HG03457 (cell line): ENCODE measurements at regions not wholly inside any gene's neighbourhood (a gene's known extent, or its start where the extent isn't known, plus 50 kb on each side); places are given as distances from the start of the nearest gene placed in this dataset.

Experiments
- ATAC-seq: cut with Tn5 transposase; IDR thresholded peaks from one replicate; pipeline ENCODE4 v1.9.1; 2021; ENCODE audit warnings: moderate number of reproducible peaks; ENCODE audit not compliant: unreplicated experiment

- no peak for ATAC-seq
Measured at GRCh38 chr4:129167640-129168260, 71.8 kb downstream of the C4orf33 start.

GRCh38 chr4:129172181-129172580 lies 76.2 kb downstream of the C4orf33 start:
- no peak for ATAC-seq

- ATAC-seq, result no peak
Measured at GRCh38 chr4:129176864-129177263, 80.9 kb downstream of the C4orf33 start.

GRCh38 chr4:129179276-129179675 lies 83.3 kb downstream of the C4orf33 start:
- no peak for ATAC-seq

GRCh38 chr4:129189630-129190029 lies 93.7 kb downstream of the C4orf33 start:
- ATAC-seq, result no peak

GRCh38 chr4:129193357-129194100 lies 97.6 kb downstream of the C4orf33 start:
- no peak for ATAC-seq

GRCh38 chr4:129208481-129208880 lies 112.5 kb downstream of the C4orf33 start:
- no peak for ATAC-seq

GRCh38 chr4:129213692-129214091 lies 117.7 kb downstream of the C4orf33 start:
- no peak for ATAC-seq

- no peak for ATAC-seq
Measured at GRCh38 chr4:129218360-129218759, 122.4 kb downstream of the C4orf33 start.

GRCh38 chr4:129218897-129219296 lies 122.9 kb downstream of the C4orf33 start:
- ATAC-seq, result no peak

GRCh38 chr4:129220254-129220653 lies 124.3 kb downstream of the C4orf33 start:
- no peak for ATAC-seq

GRCh38 chr4:129223945-129224344 lies 128.0 kb downstream of the C4orf33 start:
- ATAC-seq, result no peak

GRCh38 chr4:129230846-129231245 lies 134.9 kb downstream of the C4orf33 start:
- ATAC-seq, result no peak

- ATAC-seq, result no peak
Measured at GRCh38 chr4:129231945-129232588, 136.1 kb downstream of the C4orf33 start.

- ATAC-seq, result no peak
Measured at GRCh38 chr4:129232589-129233337, 136.8 kb downstream of the C4orf33 start.

- ATAC-seq, result no peak
Measured at GRCh38 chr4:129233691-129234090, 137.7 kb downstream of the C4orf33 start.

- ATAC-seq, result no peak
Measured at GRCh38 chr4:129236351-129236750, 140.4 kb downstream of the C4orf33 start.

- no peak for ATAC-seq
Measured at GRCh38 chr4:129239088-129239487, 143.1 kb downstream of the C4orf33 start.

GRCh38 chr4:129240816-129241215 lies 144.9 kb downstream of the C4orf33 start:
- no peak for ATAC-seq

GRCh38 chr4:129246145-129246544 lies 150.2 kb downstream of the C4orf33 start:
- no peak for ATAC-seq

GRCh38 chr4:129246910-129247461 lies 151.0 kb downstream of the C4orf33 start:
- ATAC-seq, result no peak
